KMS-11 (cell line): ENCODE measurements at regions not wholly inside any gene's neighbourhood (a gene's known extent, or its start where the extent isn't known, plus 50 kb on each side); places are given as distances from the start of the nearest gene placed in this dataset.

ENCODE experiments used
- H2AFZ ChIP-seq: fragments of 200-600 bp; sonication (generic); 2 replicates; pipeline ENCODE4 v1.6.1; 2016; ENCODE audit warnings: antibody characterized with exemption, mixed run types, low read depth
- H3K27ac ChIP-seq: fragments of 200-600 bp; sonication (generic); 2 replicates; pipeline ENCODE4 v1.6.1; 2016; ENCODE audit warnings: mild to moderate bottlenecking, mixed run types
- H3K27me3 ChIP-seq: fragments of 200-600 bp; sonication (generic); 2 replicates; pipeline ENCODE4 v1.6.1; 2017; ENCODE audit warnings: mild to moderate bottlenecking, low read depth, mixed run types, moderate library complexity; ENCODE audit not compliant: insufficient read depth
- H3K36me3 ChIP-seq: fragments of 200-600 bp; sonication (generic); 2 replicates; pipeline ENCODE4 v1.6.1; 2017; ENCODE audit warnings: mild to moderate bottlenecking, mixed run types; ENCODE audit not compliant: insufficient read depth
- H3K4me1 ChIP-seq: fragments of 200-600 bp; sonication (generic); 2 replicates; pipeline ENCODE4 v1.6.1; 2016; ENCODE audit warnings: mild to moderate bottlenecking, low read depth, mixed run types; ENCODE audit not compliant: poor library complexity, severe bottlenecking
- H3K4me2 ChIP-seq: fragments of 200-600 bp; sonication (generic); 2 replicates; pipeline ENCODE4 v1.7.0; 2016; ENCODE audit warnings: mild to moderate bottlenecking, mixed run types
- H3K4me3 ChIP-seq: fragments of 200-600 bp; sonication (generic); IDR thresholded peaks from 2 replicates; pipeline ENCODE4 v1.6.1; 2017; ENCODE audit warnings: low read depth, low read length, mixed read lengths; ENCODE audit not compliant: insufficient read depth
- H3K79me2 ChIP-seq: fragments of 200-600 bp; sonication (generic); 2 replicates; pipeline ENCODE4 v1.6.1; 2016; ENCODE audit warnings: low read depth, mixed run types; ENCODE audit not compliant: insufficient read depth
- H3K9ac ChIP-seq: fragments of 200-600 bp; sonication (generic); 2 replicates; pipeline ENCODE4 v1.6.1; 2016; ENCODE audit warnings: mild to moderate bottlenecking, mixed run types
- H4K20me1 ChIP-seq: fragments of 200-600 bp; sonication (generic); 2 replicates; pipeline ENCODE4 v1.6.1; 2016; ENCODE audit warnings: mild to moderate bottlenecking, mixed run types; ENCODE audit not compliant: insufficient read depth
- CTCF ChIP-seq: fragments of 200-600 bp; sonication (generic); conservative IDR thresholded peaks from 2 replicates; pipeline ENCODE4 v1.6.1; 2017; ENCODE audit warnings: low read depth, mild to moderate bottlenecking, antibody characterized with exemption, low read length, moderate library complexity, mixed read lengths

- Histone ChIP-seq H3K36me3 (no peaks in the 10 kb centered on the region), H3K4me3 (no peak overlapping the region), H4K20me1 (no peaks in the 10 kb centered on the region), H3K27ac (no peak overlapping the region), H3K4me2 (peak overlapping the region; percentile 74; the same call in 1 of the 2 replicates), H3K4me1 (peaks cover 76% of the 10 kb centered on the region), H3K9ac (no peak overlapping the region), H3K27me3 (no peaks in the 10 kb centered on the region), H2AFZ (no peak overlapping the region), H3K79me2 (no peaks in the 10 kb centered on the region)
- TF ChIP-seq CTCF: no peak
These were observed 102.3 kb upstream of the FAT1 start for GRCh38 chr4:186826006-186826405.

- H3K79me2 ChIP-seq: no peaks in the 10 kb centered on the region
- peaks cover 84% of the 10 kb centered on the region for H3K4me1 ChIP-seq
- H4K20me1 ChIP-seq: no peaks in the 10 kb centered on the region
- H3K36me3 ChIP-seq: no peaks in the 10 kb centered on the region
- TF ChIP-seq CTCF: no peak
- peak overlapping the region; percentile 74 for H3K4me2 ChIP-seq
- H3K27ac ChIP-seq: peak overlapping the region; percentile 60
- no peaks in the 10 kb centered on the region for H3K27me3 ChIP-seq
- H3K4me3 ChIP-seq: no peak overlapping the region
- H3K9ac ChIP-seq: peak overlapping the region; percentile 45; the same call in 1 of the 2 replicates
- peak overlapping the region; percentile 26; the same call in 1 of the 2 replicates for H2AFZ ChIP-seq
These were observed 103.3 kb upstream of the FAT1 start for GRCh38 chr4:186826846-186827533.

DNA sequence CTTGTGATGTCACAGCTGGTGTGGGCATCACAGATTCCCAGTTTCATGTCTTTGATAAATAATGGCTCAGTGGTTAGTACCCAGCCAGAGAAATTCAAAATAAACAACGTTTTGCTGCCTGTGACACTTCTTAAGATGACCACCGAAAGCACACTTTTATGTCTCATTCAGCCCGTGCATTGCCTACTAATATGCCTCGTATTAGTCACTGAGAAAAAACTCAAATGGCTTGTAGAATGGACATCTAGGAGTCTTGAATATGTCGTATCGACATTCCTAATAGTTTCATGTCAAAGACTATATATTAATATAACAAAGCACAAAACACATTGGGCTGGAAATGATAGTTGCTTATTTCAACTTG is 103.9 kb upstream of the FAT1 start:
- H3K4me2 ChIP-seq: peak overlapping the region; percentile 74
- no peak for TF ChIP-seq CTCF
- H3K27me3 ChIP-seq: no peaks in the 10 kb centered on the region

DNA sequence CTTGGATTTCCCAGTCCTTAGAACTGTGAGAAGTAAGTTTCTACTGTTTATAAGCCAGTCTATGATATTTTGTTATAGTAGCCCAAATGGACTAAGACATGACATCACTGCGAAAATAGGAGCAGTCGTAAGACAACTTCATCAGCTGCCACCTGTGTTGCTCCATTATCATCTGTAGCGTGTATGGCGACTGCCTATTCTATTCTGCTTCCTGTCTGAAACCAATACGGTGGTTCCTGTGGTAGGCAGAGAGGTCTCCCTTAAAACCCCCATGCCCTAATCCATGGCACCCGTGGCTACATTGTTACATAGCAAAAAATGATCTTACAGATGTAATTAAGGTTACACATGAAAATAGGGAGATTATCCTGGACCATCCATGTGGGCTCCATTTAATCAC is 105.4 kb upstream of the FAT1 start:
- no peaks in the 10 kb centered on the region for H3K79me2 ChIP-seq
- TF ChIP-seq CTCF: no peak
- H3K4me3 ChIP-seq: no peak overlapping the region
- H2AFZ ChIP-seq: peak overlapping the region; percentile 48; the same call in 1 of the 2 replicates
- peaks cover 66% of the 10 kb centered on the region for H3K4me1 ChIP-seq
- peak overlapping the region; percentile 98 for H3K4me2 ChIP-seq
- H4K20me1 ChIP-seq: no peaks in the 10 kb centered on the region
- H3K36me3 ChIP-seq: no peaks in the 10 kb centered on the region
- no peaks in the 10 kb centered on the region for H3K27me3 ChIP-seq
- peak overlapping the region; percentile 68 for H3K9ac ChIP-seq
- peak overlapping the region; percentile 94 for H3K27ac ChIP-seq

More for the DNA sequence above, 103.9 kb upstream of the FAT1 start:
- no peaks in the 10 kb centered on the region for H4K20me1 ChIP-seq
- H3K4me1 ChIP-seq: peaks cover 81% of the 10 kb centered on the region
- H3K4me3 ChIP-seq: no peak overlapping the region
- H3K79me2 ChIP-seq: no peaks in the 10 kb centered on the region
- peak overlapping the region; percentile 45; the same call in 1 of the 2 replicates for H3K9ac ChIP-seq
- no peaks in the 10 kb centered on the region for H3K36me3 ChIP-seq
- H3K27ac ChIP-seq: peak overlapping the region; percentile 60; the same call in 1 of the 2 replicates
- peak overlapping the region; percentile 26; the same call in 1 of the 2 replicates for H2AFZ ChIP-seq
